Activated CD4-positive, alpha-beta T cell treated with anti-CD3 and anti-CD28 coated beads, Interleukin-2, amount 10 ng/mL, durations not matched to agents 7 days and 5 days (primary cell): ENCODE measurements at regions not wholly inside any gene's neighbourhood (a gene's known extent, or its start where the extent isn't known, plus 50 kb on each side); places are given as distances from the start of the nearest gene placed in this dataset.
"Not testable (repeated sequence)": the region's sequence is repeated elsewhere in the genome, so short reads cannot be mapped to it uniquely, and the experiment has no call there.

Experiments
- CTCF ChIA-PET: fragments of 350-600 bp; sonication (Branson Sonifier 250); formaldehyde crosslinking; loops from one replicate; lab custom pipeline; 2021; ENCODE audit warnings: antibody characterized with exemption; lab: Charles Lee
- POLR2A ChIA-PET: fragments of 350-600 bp; sonication (Branson Sonifier 250); formaldehyde crosslinking; loops from one replicate; lab custom pipeline; 2021; ENCODE audit warnings: antibody characterized with exemption; lab: Charles Lee
- DNase-seq: peaks from one replicate; pipeline ENCODE4 v3.0.0-alpha.2; 2020
- H3K27ac Mint-ChIP-seq: one replicate; pipeline ENCODE4 v1.8.0; 2021; ENCODE audit warnings: mild to moderate bottlenecking, moderate library complexity, mixed read lengths
- H3K27me3 Mint-ChIP-seq: one replicate; pipeline ENCODE4 v1.8.0; 2021; ENCODE audit warnings: mixed read lengths
- H3K36me3 Mint-ChIP-seq: one replicate; pipeline ENCODE4 v1.8.0; 2021; ENCODE audit warnings: low read depth, mixed read lengths
- H3K4me1 Mint-ChIP-seq: one replicate; pipeline ENCODE4 v1.8.0; 2021; ENCODE audit warnings: mixed read lengths
- H3K4me3 Mint-ChIP-seq: one replicate; pipeline ENCODE4 v1.8.0; 2021; ENCODE audit warnings: mild to moderate bottlenecking, moderate library complexity, mixed read lengths
- H3K9me3 Mint-ChIP-seq: one replicate; pipeline ENCODE4 v1.8.0; 2021; ENCODE audit warnings: mixed read lengths

GRCh38 chr16:87048730-87049115 lies 268.5 kb downstream of the C16orf95 start:
- Mint-ChIP-seq H3K4me1 (no peaks in the 10 kb centered on the region), H3K9me3 (no peaks in the 10 kb centered on the region), H3K4me3 (no peak overlapping the region), H3K27ac (no peak overlapping the region), H3K36me3 (no peaks in the 10 kb centered on the region), H3K27me3 (no peaks in the 10 kb centered on the region)
- ChIA-PET POLR2A (no interaction called here), CTCF (no interaction called here)
- DNase-seq = no peak

DNA sequence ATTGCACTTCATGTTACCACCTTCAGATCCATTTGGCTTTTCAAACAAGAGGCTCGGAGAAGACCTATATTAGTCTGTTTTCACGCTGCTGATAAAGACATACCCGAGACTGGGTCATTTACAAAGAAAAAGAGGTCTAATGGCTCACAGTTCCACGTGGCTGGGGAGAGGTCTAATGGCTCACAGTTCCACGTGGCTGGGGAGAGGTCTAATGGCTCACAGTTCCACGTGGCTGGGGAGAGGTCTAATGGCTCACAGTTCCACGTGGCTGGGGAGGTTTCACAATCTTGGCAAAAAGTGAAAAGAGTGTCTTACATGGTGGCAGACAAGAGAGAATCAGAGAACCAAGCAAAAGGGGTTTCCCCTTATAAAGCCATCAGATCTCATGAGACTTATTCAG lies 268.0 kb downstream of the C16orf95 start:
- H3K4me3 Mint-ChIP-seq, H3K4me1 Mint-ChIP-seq, CTCF ChIA-PET, H3K27ac Mint-ChIP-seq, H3K36me3 Mint-ChIP-seq, POLR2A ChIA-PET, H3K9me3 Mint-ChIP-seq, DNase-seq, H3K27me3 Mint-ChIP-seq: not testable (repeated sequence)

GRCh38 chr16:87050142-87050541 lies 267.1 kb downstream of the C16orf95 start:
- DNase-seq = no peak
- Mint-ChIP-seq H3K27ac (no peak overlapping the region), H3K9me3 (no peaks in the 10 kb centered on the region), H3K36me3 (no peaks in the 10 kb centered on the region), H3K27me3 (no peaks in the 10 kb centered on the region), H3K4me3 (no peak overlapping the region), H3K4me1 (no peaks in the 10 kb centered on the region)
- ChIA-PET CTCF (no interaction called here), POLR2A (no interaction called here)

- POLR2A ChIA-PET = no interaction called here
- no peak overlapping the region for H3K4me3 Mint-ChIP-seq
- no peaks in the 10 kb centered on the region for H3K36me3 Mint-ChIP-seq
- no peaks in the 10 kb centered on the region for H3K4me1 Mint-ChIP-seq
- no peak for DNase-seq
- CTCF ChIA-PET = interaction anchor here (0.7 kb wide), 1 partner anchor 558 kb away, joined by 3 read pairs; no protein-coding TSS in a partner anchor
- H3K27me3 Mint-ChIP-seq = no peaks in the 10 kb centered on the region
- H3K9me3 Mint-ChIP-seq = no peaks in the 10 kb centered on the region
- no peak overlapping the region for H3K27ac Mint-ChIP-seq
Measured at GRCh38 chr16:87051526-87052320, 265.5 kb downstream of the C16orf95 start.

GRCh38 chr16:87052506-87052905 lies 264.7 kb downstream of the C16orf95 start:
- no peaks in the 10 kb centered on the region for H3K9me3 Mint-ChIP-seq
- no peak overlapping the region for H3K27ac Mint-ChIP-seq
- no peaks in the 10 kb centered on the region for H3K27me3 Mint-ChIP-seq
- DNase-seq = no peak
- ChIA-PET POLR2A (no interaction called here), CTCF (interaction anchor here (0.7 kb wide), 1 partner anchor 559 kb away, joined by 3 read pairs; no protein-coding TSS in a partner anchor)
- H3K36me3 Mint-ChIP-seq = no peaks in the 10 kb centered on the region
- H3K4me3 Mint-ChIP-seq = no peak overlapping the region
- no peaks in the 10 kb centered on the region for H3K4me1 Mint-ChIP-seq

DNA sequence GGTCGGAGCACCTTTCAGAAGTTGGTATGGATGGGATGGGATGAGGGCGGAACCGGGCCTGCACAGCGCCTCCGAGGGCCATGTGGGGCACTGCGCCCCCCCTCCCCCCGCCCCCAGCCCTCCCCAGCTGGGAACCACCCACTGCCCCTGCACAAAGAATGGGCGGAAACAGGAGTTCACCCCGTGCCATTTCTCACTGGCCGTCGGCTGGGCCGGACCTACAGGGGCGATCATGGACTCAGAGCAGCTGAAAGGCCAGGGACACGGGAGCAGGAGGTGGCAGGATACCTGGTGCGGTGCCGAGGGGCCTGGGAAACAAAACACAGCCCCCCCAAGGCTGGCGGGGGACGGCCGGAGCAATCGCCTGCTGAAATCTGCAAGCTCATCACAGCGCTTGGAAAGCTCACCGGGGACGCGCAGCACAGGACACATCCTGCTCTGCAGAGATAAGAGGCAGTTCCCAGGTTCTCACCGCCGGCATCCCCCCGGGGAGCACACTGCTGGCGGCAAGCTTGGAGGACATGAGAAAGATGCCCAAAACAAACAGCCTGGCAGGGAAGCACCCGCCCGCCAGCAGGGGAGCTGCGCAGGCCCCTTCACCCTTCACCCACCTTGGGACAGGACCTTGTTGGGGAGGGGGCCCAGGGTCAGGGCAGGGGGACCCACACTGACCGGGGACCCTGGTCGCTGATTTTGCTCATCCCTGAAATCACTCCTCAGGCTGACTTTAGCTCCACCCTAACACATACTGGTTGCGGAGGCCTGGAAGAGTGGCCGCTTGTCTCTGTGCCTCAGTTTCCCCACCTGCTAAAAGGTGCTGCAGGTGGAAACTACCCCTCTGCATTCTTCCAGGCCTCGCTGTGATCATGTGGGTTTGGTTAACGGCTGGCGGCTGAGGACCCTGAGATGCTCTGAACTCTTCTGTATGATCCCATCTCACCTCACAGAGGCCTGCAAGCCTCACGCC lies 263.9 kb downstream of the C16orf95 start:
- H3K4me3 Mint-ChIP-seq = no peak overlapping the region
- no peak overlapping the region for H3K27ac Mint-ChIP-seq
- no peaks in the 10 kb centered on the region for H3K27me3 Mint-ChIP-seq
- ChIA-PET POLR2A (no interaction called here), CTCF (no interaction called here)
- H3K4me1 Mint-ChIP-seq = no peaks in the 10 kb centered on the region
- H3K9me3 Mint-ChIP-seq = no peaks in the 10 kb centered on the region
- no peak for DNase-seq
- H3K36me3 Mint-ChIP-seq = no peaks in the 10 kb centered on the region

- ChIA-PET CTCF (no interaction called here), POLR2A (no interaction called here)
- no peaks in the 10 kb centered on the region for H3K27me3 Mint-ChIP-seq
- no peak for DNase-seq
- no peak overlapping the region for H3K27ac Mint-ChIP-seq
- H3K9me3 Mint-ChIP-seq = no peaks in the 10 kb centered on the region
- H3K4me3 Mint-ChIP-seq = no peak overlapping the region
- H3K4me1 Mint-ChIP-seq = no peaks in the 10 kb centered on the region
- no peaks in the 10 kb centered on the region for H3K36me3 Mint-ChIP-seq
Measured at GRCh38 chr16:87054154-87054553, 263.0 kb downstream of the C16orf95 start.

- CTCF ChIA-PET = no interaction called here
- Mint-ChIP-seq H3K4me1 (no peaks in the 10 kb centered on the region), H3K27me3 (no peaks in the 10 kb centered on the region), H3K9me3 (no peaks in the 10 kb centered on the region), H3K27ac (no peak overlapping the region), H3K4me3 (no peak overlapping the region), H3K36me3 (no peaks in the 10 kb centered on the region)
- DNase-seq = no peak
- POLR2A ChIA-PET = no interaction called here
Measured at GRCh38 chr16:87054856-87055255, 262.3 kb downstream of the C16orf95 start.

GRCh38 chr16:87056083-87056482 lies 261.1 kb downstream of the C16orf95 start:
- Mint-ChIP-seq H3K36me3 (no peaks in the 10 kb centered on the region), H3K27me3 (peaks cover 9% of the 10 kb centered on the region), H3K27ac (no peak overlapping the region), H3K4me3 (no peak overlapping the region), H3K4me1 (no peaks in the 10 kb centered on the region), H3K9me3 (no peaks in the 10 kb centered on the region)
- ChIA-PET POLR2A (no interaction called here), CTCF (no interaction called here)
- DNase-seq = no peak

- no peak for DNase-seq
- POLR2A ChIA-PET = no interaction called here
Measured at GRCh38 chr16:87056551-87056950, 260.6 kb downstream of the C16orf95 start.

GRCh38 chr16:87057211-87057881 lies 259.8 kb downstream of the C16orf95 start:
- Mint-ChIP-seq H3K4me1 (no peaks in the 10 kb centered on the region), H3K36me3 (no peaks in the 10 kb centered on the region), H3K4me3 (no peak overlapping the region), H3K27ac (no peak overlapping the region), H3K9me3 (no peaks in the 10 kb centered on the region), H3K27me3 (peaks cover 15% of the 10 kb centered on the region)
- CTCF ChIA-PET = no interaction called here
- POLR2A ChIA-PET = no interaction called here
- DNase-seq = no peak

More at GRCh38 chr16:87056551-87056950, 260.6 kb downstream of the C16orf95 start:
- Mint-ChIP-seq H3K27me3 (peaks cover 12% of the 10 kb centered on the region), H3K27ac (no peak overlapping the region), H3K4me3 (no peak overlapping the region), H3K4me1 (no peaks in the 10 kb centered on the region), H3K9me3 (no peaks in the 10 kb centered on the region), H3K36me3 (no peaks in the 10 kb centered on the region)
- CTCF ChIA-PET = no interaction called here

- H3K9me3 Mint-ChIP-seq = no peaks in the 10 kb centered on the region
- POLR2A ChIA-PET = no interaction called here
Measured at GRCh38 chr16:87057951-87058560, 259.1 kb downstream of the C16orf95 start.

More at GRCh38 chr16:87057951-87058560, 259.1 kb downstream of the C16orf95 start:
- DNase-seq = no peak
- no peaks in the 10 kb centered on the region for H3K36me3 Mint-ChIP-seq
- no peaks in the 10 kb centered on the region for H3K4me1 Mint-ChIP-seq
- no peak overlapping the region for H3K4me3 Mint-ChIP-seq
- CTCF ChIA-PET = no interaction called here
- peaks cover 16% of the 10 kb centered on the region for H3K27me3 Mint-ChIP-seq
- no peak overlapping the region for H3K27ac Mint-ChIP-seq
